ENCODE measurements at regions not wholly inside any gene's neighbourhood (a gene's known extent, or its start where the extent isn't known, plus 50 kb on each side); places are given as distances from the start of the nearest gene placed in this dataset.

DNA sequence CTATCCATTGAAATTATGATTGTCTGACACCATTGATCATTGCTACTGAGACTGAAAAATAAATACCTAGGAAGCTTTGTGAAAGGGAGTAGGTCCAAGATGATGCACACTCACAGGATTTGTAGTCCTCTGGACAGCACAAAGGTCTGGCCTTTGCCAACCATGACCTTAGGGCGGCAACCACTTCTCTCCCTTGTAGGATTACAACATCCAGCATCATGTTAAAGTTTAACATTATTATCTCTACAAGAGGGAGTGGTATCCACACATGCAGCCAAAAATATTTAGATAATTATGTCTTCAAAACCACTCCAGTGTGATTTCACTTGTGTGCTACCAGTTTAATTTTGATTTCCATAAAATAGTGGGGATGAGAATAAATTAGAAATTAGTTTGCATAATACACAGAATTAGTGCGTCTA lies 51.1 kb upstream of the NHSL1 start (continued):
- peak; percentile 88 for TF ChIP-seq DPF2 (CRISPR knock-in tag; IDR thresholded peaks at IDR 0.05; ENCODE audit: borderline replicate concordance, low read depth)
- no peak for TF ChIP-seq MAFK (conservative IDR thresholded peaks at IDR 0.05 in 1 of 2, IDR thresholded peaks at IDR 0.05 in 1 of 2; ENCODE audit: low read length in 2 of 2)
- TF ChIP-seq CEBPG (CRISPR knock-in tag; IDR thresholded peaks at IDR 0.05) = peak; percentile 97
- peak; percentile 97 for TF ChIP-seq HNF4A (CRISPR knock-in tag; IDR thresholded peaks at IDR 0.05)
- TF ChIP-seq KLF6 (CRISPR knock-in tag; IDR thresholded peaks at IDR 0.05) = 0 out of 2 replicates have a peak, but pooled peaks have one; percentile 37
- peak; percentile 70 for TF ChIP-seq HDAC1 (CRISPR knock-in tag; IDR thresholded peaks at IDR 0.05)
- TF ChIP-seq, protein P1, sequence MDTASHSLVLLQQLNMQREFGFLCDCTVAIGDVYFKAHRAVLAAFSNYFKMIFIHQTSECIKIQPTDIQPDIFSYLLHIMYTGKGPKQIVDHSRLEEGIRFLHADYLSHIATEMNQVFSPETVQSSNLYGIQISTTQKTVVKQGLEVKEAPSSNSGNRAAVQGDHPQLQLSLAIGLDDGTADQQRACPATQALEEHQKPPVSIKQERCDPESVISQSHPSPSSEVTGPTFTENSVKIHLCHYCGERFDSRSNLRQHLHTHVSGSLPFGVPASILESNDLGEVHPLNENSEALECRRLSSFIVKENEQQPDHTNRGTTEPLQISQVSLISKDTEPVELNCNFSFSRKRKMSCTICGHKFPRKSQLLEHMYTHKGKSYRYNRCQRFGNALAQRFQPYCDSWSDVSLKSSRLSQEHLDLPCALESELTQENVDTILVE (CRISPR knock-in tag; IDR thresholded peaks at IDR 0.05) = peak; percentile 69
- TF ChIP-seq, protein P2, sequence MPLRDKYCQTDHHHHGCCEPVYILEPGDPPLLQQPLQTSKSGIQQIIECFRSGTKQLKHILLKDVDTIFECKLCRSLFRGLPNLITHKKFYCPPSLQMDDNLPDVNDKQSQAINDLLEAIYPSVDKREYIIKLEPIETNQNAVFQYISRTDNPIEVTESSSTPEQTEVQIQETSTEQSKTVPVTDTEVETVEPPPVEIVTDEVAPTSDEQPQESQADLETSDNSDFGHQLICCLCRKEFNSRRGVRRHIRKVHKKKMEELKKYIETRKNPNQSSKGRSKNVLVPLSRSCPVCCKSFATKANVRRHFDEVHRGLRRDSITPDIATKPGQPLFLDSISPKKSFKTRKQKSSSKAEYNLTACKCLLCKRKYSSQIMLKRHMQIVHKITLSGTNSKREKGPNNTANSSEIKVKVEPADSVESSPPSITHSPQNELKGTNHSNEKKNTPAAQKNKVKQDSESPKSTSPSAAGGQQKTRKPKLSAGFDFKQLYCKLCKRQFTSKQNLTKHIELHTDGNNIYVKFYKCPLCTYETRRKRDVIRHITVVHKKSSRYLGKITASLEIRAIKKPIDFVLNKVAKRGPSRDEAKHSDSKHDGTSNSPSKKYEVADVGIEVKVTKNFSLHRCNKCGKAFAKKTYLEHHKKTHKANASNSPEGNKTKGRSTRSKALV (CRISPR knock-in tag; IDR thresholded peaks at IDR 0.05) = no peak
- TF ChIP-seq PCBP1 (IDR thresholded peaks at IDR 0.05; ENCODE audit: borderline replicate concordance, low read depth, low read length) = no peak
- TF ChIP-seq, protein P3, sequence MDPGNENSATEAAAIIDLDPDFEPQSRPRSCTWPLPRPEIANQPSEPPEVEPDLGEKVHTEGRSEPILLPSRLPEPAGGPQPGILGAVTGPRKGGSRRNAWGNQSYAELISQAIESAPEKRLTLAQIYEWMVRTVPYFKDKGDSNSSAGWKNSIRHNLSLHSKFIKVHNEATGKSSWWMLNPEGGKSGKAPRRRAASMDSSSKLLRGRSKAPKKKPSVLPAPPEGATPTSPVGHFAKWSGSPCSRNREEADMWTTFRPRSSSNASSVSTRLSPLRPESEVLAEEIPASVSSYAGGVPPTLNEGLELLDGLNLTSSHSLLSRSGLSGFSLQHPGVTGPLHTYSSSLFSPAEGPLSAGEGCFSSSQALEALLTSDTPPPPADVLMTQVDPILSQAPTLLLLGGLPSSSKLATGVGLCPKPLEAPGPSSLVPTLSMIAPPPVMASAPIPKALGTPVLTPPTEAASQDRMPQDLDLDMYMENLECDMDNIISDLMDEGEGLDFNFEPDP (CRISPR knock-in tag; conservative IDR thresholded peaks at IDR 0.05) = no peak
- TF ChIP-seq, protein P4, sequence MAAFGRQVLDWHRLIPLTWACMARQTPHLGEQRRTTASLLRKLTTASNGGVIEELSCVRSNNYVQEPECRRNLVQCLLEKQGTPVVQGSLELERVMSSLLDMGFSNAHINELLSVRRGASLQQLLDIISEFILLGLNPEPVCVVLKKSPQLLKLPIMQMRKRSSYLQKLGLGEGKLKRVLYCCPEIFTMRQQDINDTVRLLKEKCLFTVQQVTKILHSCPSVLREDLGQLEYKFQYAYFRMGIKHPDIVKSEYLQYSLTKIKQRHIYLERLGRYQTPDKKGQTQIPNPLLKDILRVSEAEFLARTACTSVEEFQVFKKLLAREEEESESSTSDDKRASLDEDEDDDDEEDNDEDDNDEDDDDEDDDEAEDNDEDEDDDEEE (CRISPR knock-in tag; IDR thresholded peaks at IDR 0.05) = no peak
- no peak for TF ChIP-seq KLF15 (CRISPR knock-in tag; IDR thresholded peaks at IDR 0.05; ENCODE audit: borderline replicate concordance)
- TF ChIP-seq SOX6 (IDR thresholded peaks at IDR 0.05) = no peak
- peak; percentile 97 for TF ChIP-seq SOX6 (CRISPR knock-in tag; IDR thresholded peaks at IDR 0.05)
- TF ChIP-seq, protein P5, sequence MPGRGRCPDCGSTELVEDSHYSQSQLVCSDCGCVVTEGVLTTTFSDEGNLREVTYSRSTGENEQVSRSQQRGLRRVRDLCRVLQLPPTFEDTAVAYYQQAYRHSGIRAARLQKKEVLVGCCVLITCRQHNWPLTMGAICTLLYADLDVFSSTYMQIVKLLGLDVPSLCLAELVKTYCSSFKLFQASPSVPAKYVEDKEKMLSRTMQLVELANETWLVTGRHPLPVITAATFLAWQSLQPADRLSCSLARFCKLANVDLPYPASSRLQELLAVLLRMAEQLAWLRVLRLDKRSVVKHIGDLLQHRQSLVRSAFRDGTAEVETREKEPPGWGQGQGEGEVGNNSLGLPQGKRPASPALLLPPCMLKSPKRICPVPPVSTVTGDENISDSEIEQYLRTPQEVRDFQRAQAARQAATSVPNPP (CRISPR knock-in tag; IDR thresholded peaks at IDR 0.05) = peak; percentile 63; the same call in 1 of the 2 replicates
- TF ChIP-seq RAD21 (CRISPR knock-in tag; IDR thresholded peaks at IDR 0.05) = peak; percentile 42
- TF ChIP-seq ZNF264 (CRISPR knock-in tag; IDR thresholded peaks at IDR 0.05) = 0 out of 2 replicates have a peak, but pooled peaks have one; percentile 83
- TF ChIP-seq TCF12 (IDR thresholded peaks at IDR 0.05) = no peak
- peak; percentile 86; the same call in 1 of the 2 replicates for TF ChIP-seq TCF12 (CRISPR knock-in tag; IDR thresholded peaks at IDR 0.05)
- TF ChIP-seq, protein P6, sequence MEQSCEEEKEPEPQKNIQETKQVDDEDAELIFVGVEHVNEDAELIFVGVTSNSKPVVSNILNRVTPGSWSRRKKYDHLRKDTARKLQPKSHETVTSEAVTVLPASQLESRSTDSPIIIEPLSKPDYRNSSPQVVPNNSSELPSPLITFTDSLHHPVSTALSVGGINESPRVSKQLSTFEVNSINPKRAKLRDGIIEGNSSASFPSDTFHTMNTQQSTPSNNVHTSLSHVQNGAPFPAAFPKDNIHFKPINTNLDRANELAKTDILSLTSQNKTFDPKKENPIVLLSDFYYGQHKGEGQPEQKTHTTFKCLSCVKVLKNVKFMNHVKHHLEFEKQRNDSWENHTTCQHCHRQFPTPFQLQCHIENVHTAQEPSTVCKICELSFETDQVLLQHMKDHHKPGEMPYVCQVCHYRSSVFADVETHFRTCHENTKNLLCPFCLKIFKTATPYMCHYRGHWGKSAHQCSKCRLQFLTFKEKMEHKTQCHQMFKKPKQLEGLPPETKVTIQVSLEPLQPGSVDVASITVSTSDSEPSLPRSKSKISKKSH (CRISPR knock-in tag; IDR thresholded peaks at IDR 0.05; ENCODE audit: borderline replicate concordance) = no peak
